GM18907 (cell line): ENCODE measurements at regions not wholly inside any gene's neighbourhood (a gene's known extent, or its start where the extent isn't known, plus 50 kb on each side); places are given as distances from the start of the nearest gene placed in this dataset.
"Not testable (repeated sequence)": the region's sequence is repeated elsewhere in the genome, so short reads cannot be mapped to it uniquely, and the experiment has no call there.

ENCODE experiments used
- ATAC-seq: cut with Tn5 transposase; IDR thresholded peaks from one replicate; pipeline ENCODE4 v1.9.1; 2021; ENCODE audit warnings: mild to moderate bottlenecking, moderate library complexity; ENCODE audit not compliant: unreplicated experiment

DNA sequence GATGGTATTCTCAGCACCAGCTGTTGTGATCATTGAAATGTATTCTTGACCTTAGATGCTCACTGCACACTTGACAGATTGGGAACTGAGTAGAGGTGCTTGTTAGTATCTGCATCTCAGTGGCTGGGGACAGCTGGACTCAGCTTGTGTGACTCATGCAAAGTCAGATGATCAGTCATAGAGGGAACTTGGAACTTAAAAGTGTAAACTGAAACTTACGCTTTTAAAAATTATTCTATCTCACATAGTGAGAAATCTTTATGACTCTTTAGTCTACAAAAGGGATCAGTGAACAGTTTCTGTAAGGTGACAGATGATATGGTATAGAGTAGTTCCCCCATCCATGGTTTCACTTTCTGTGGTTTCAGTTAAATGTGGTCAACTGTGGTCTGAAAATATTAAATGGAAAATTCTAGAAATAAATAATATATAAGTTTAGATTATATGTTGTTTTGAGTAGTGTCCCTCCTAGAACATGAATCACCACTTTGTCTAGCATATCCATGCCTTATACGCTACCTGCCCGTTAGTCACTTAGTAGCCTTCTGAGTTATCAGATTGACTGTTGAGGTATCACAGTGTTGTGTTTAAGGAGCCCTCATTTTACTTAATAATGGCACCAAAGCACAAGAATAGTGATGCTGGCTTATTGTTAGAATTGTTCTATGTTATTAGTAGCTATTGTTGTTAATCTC, 135.6 kb upstream of the ZNF658 start:
- peak; percentile 100 for ATAC-seq

- not testable (repeated sequence) for ATAC-seq
These were observed 135.0 kb upstream of the ZNF658 start for GRCh38 chr9:66765531-66765930.

GRCh38 chr9:66771504-66771903, 129.0 kb upstream of the ZNF658 start:
- ATAC-seq = not testable (repeated sequence)

- ATAC-seq = not testable (repeated sequence)
These were observed 125.9 kb upstream of the ZNF658 start for GRCh38 chr9:66774618-66775017.

DNA sequence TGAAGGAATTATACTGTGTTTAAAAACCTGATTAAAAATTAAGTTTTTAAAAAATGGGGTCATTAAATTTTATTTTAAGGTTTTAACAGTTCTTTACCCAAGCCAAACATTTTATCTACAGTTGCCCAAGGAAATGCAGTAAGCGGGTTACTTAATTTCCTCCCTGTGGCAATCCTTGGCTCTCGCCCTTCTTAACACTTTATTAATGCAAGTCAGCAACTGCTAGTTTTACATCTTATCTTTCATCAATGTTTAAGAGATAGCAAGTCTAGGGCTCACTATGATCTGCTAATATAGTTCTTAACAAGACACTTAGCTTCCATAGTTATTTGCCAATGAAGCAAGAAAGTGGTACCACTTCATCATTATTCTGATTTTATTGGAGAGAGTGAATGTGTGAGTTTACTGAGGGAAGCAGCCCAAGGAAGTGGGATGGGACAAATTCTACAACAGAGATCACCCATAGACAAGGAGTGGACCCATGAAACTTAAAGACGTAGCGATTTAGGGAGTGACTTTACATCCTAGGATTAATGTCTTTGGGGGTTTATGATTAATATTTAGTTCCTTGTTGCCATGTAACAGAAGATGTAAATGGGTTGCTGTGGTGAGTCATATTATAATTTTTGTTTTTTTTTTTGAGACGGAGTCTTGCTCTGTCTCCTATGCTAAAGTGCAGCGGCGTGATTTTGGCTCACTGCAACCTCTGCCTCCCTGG, 120.4 kb upstream of the ZNF658 start:
- ATAC-seq = not testable (repeated sequence)

- not testable (repeated sequence) for ATAC-seq
These were observed 119.3 kb upstream of the ZNF658 start for GRCh38 chr9:66781240-66781639.

DNA sequence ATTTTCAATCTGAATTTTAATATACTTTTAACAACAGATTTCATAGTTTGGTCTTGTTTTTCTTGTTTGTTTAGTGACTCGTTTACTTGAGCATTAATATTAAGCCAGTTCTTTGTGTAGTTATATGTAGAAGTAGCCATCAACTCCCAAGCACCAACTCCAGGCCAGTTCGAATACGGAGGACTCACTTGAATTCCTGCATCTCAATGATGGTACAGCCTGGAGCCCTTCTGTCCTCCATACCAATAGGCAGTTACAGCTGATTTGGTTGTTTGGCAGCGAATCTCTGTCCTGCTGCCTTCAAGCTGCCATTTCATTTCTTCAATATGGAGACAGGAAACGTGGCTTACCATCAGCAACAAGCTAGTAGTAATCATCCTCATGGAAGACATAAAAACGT, 118.5 kb upstream of the ZNF658 start:
- ATAC-seq = not testable (repeated sequence)

DNA sequence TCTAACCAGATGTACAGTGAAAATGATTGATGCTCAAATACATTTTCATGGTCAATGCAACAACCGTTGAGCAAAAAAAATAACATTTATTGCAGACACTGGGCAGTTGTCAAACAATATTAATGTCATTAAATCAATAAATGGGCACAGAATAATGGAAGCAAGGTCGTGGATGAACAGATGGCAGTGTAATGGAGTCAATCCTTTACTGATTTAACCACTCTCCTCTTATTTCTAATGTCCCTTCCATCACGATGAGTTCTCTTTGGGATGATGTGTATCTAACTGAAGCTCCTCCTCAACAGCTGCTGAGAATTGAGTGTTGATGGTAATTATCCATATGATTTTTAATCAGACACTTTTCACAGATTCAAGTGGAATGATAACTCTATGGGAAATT, 114.9 kb upstream of the ZNF658 start:
- not testable (repeated sequence) for ATAC-seq

DNA sequence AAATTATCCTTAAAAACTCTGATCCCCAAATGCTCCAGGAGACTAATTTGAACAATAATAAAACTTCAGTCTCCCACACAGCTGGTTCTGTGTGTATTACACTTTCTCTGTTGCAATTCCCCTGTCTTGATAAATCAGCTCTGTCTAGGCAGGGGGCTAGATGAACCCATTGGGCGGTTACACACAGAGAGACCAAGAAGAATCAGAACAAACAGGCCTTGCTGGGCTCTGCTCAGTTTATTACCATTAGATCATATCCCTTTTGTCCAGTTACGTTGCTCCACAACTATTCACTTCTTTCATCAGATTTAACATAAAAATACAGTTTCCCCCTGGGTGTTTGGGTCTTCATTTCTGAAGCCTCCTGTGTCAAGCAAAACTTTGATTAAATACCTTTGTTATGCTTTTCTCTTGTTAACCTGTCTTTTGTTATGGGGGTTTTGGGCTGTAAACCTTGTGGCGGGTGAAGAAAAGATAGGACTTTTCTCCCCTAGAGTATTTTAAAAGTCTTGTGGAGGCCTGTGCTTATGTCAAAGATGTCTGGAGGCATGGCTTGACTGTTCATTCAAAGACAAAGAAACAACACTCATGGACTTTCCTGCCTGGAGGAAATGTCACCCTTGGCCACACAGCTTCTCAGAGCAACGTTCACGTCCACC, 109.3 kb upstream of the ZNF658 start:
- ATAC-seq = not testable (repeated sequence)

- ATAC-seq = not testable (repeated sequence)
These were observed 105.8 kb upstream of the ZNF658 start for GRCh38 chr9:66794769-66795168.

GRCh38 chr9:66795723-66796503, 104.6 kb upstream of the ZNF658 start:
- ATAC-seq = not testable (repeated sequence)

DNA sequence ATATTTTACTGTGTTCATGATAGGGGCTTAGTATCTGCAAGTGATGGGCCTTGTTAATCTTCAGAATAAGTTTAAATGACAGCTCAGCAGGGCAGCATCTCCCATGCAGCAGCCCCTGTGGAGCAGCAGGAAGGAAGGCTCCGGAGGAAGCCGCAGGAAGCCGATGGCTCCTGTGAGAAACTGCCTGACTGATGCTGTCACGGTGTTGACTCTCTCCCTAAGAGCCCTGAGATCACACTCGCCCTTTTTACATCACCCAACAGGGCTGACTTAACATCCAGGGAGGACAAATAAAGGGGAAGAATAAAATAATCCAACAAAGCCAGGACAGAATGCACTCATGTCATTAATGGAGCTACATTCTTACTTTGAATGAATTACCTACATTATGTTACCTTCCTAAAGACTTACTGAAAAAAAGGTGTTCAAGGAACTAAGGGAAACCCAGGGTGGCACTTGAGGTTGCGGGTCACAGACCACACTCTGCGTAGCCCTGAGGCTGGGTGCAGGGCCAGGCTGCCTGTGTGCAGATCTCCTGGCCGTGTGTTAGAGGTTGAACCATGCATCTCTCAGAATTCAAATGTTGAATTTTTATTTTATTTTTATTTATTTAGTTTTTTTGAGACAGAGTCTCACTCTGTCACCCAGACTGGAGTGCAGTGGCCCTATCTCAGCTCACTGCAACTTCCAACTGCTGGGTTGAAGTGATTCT, 102.5 kb upstream of the ZNF658 start:
- ATAC-seq = not testable (repeated sequence)

DNA sequence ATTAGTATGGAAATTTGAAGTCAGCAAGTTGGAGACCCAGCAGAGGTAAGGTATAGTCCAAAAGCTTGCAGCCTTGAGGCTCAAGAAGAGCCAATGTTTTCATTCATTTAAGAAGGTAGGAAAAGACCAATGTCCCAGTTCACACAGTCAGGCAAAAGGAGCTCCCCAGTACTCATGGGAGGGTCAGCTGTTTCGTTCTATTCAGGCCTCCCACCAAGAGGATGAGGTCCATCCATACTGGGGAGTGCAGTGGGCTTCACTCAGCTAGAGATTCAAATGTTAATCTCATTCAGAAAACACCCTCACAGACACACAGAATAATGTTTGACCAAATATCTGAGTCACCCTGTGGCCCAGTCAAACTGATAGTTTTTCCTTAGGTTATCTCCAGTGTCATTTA, 96.9 kb upstream of the ZNF658 start:
- not testable (repeated sequence) for ATAC-seq

DNA sequence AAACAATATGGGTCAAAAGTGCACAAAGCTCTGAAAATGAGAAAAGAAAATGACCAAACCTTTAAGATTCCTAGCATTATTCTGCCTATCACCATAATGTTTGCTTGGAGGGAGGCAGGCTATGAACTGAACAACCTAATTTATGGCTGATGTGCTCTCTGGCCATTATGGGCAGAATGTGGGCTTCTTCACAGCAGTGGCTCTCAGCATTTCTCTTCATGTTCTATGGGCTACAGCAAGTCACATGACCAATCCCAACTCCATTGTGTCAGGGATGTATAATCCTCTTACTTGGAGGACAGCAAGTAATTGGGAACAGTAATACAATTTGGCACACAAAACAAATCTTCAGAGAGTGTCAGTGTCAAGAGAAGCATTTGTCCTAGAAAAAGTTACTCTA, 90.3 kb upstream of the ZNF658 start:
- ATAC-seq = not testable (repeated sequence)

GRCh38 chr9:66812367-66812766, 88.2 kb upstream of the ZNF658 start:
- not testable (repeated sequence) for ATAC-seq

DNA sequence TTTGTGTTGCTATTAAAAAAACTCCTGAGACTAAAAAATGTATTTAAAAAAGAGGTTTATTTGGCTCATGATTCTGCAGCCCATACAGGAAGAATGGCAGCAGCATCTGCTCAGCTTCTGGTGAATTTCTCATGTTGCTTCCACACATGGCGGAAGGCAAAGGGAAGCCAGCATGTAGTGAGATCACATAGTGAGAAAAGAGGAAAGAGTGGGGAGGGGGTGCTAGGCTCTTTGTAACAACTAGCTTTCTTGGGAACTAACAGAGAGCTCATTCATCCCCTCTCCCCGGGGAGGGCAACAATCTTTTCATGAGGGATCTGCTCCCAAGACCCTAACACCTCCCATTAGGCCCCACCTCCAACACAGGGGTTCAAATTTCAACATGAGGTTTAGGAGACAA, 87.6 kb upstream of the ZNF658 start:
- ATAC-seq = not testable (repeated sequence)

GRCh38 chr9:66814038-66814437, 86.5 kb upstream of the ZNF658 start:
- ATAC-seq = not testable (repeated sequence)

DNA sequence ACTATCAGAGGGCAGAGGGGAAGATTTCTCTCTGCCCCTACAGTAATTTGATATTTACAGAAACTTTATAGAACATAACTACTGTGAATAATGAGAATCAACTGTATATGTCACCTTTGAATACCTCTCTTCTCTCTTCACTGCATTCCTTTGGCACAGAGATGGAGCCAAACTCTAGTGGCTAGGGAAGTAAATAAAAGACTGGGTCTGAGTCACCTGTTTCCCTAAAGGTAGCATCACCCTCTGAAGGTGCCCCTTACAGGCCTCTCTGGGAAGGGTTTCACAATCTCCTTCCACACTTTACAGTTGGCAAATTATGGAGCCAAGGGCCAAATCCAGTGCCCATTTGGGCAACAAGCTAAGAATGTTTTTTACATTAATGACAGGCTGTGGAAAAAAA, 81.0 kb upstream of the ZNF658 start:
- not testable (repeated sequence) for ATAC-seq

- ATAC-seq = not testable (repeated sequence)
These were observed 80.4 kb upstream of the ZNF658 start for GRCh38 chr9:66820014-66820660.

- not testable (repeated sequence) for ATAC-seq
These were observed 76.4 kb upstream of the ZNF658 start for GRCh38 chr9:66824169-66824568.
